Thymus (tissue), 11 donors: ENCODE measurements at regions not wholly inside any gene's neighbourhood (a gene's known extent, or its start where the extent isn't known, plus 50 kb on each side); places are given as distances from the start of the nearest gene placed in this dataset.

Experiments
- DNase-seq, 9 donors: peaks; one replicate each; pipeline ENCODE4 v3.0.0-alpha.2; 2013; ENCODE audit warnings: low spot score in 9 of 9, low read depth in 6 of 9, missing footprints in 1 of 9
- H3K27ac ChIP-seq, 2 donors: one replicate each; pipeline ENCODE4 v1.5.1; 2013; ENCODE audit warnings: control low read depth in 1 of 2, low read depth in 1 of 2, low read length in 1 of 2, mild to moderate bottlenecking in 1 of 2, moderate library complexity in 1 of 2
- H3K27me3 ChIP-seq, 2 donors: one replicate each; pipeline ENCODE4 v1.5.1; 2013; ENCODE audit warnings: low read length in 1 of 2; ENCODE audit not compliant: control insufficient read depth in 2 of 2, insufficient read depth in 1 of 2
- H3K36me3 ChIP-seq, 2 donors: one replicate each; pipeline ENCODE4 v1.5.1; 2013; ENCODE audit warnings: low read length in 1 of 2, mild to moderate bottlenecking in 1 of 2, moderate library complexity in 1 of 2; ENCODE audit not compliant: control insufficient read depth in 2 of 2, insufficient read depth in 2 of 2
- H3K4me1 ChIP-seq, 2 donors: one replicate each; pipeline ENCODE4 v1.5.1; 2013; ENCODE audit warnings: low read length in 2 of 2; ENCODE audit not compliant: control insufficient read depth in 2 of 2, insufficient read depth in 2 of 2
- H3K4me3 ChIP-seq, 2 donors: one replicate each; pipeline ENCODE4 v1.5.1; 2013; ENCODE audit warnings: low read length in 2 of 2, control low read depth in 1 of 2, mild to moderate bottlenecking in 1 of 2
- H3K9me3 ChIP-seq, 2 donors: one replicate each; pipeline ENCODE4 v1.5.1; 2013; ENCODE audit warnings: low read length in 1 of 2, mild to moderate bottlenecking in 1 of 2; ENCODE audit not compliant: control insufficient read depth in 2 of 2, insufficient read depth in 1 of 2
- WGBS: extraction: QIAGEN DNeasy Blood & Tissue Kit; methylation state at CpG from one replicate; pipeline ENCODE4 v1.1.7; 2013; 5-methylcytosine and 5-hydroxymethylcytosine counted together
- donor health status: healthy.

DNA sequence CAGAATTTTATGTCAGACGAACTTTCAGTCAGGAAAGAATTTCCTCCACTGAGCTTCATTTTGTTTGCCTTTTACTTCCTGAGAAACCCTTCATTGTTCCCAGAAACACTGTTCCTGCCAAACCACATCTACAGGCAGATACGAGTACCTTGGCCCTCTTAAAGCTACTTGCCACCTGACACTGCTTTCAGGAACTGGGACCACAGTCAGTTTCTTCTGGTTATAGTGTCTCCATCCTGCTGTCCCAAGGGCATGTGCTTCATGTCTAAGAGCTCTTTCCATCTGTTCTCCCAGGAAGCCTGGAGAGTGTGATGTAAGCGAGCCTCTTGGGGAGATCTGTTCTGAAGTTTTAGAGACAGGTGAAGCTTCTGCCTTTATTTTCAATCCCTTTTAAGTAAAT, 161.7 kb upstream of the PLEKHA5 start:
- DNase-seq, result no peak
- H3K36me3 ChIP-seq, result no peaks in the 10 kb centered on the region
- H3K4me1 ChIP-seq, result no peaks in the 10 kb centered on the region
- no peaks in the 10 kb centered on the region for H3K27me3 ChIP-seq
- no peak overlapping the region for H3K27ac ChIP-seq
- H3K9me3 ChIP-seq, result no peaks in the 10 kb centered on the region
- H3K4me3 ChIP-seq, result no peak overlapping the region
- WGBS, result 71% methylated on average over 3 of the region's 3 CpGs

GRCh38 chr12:18969512-18969911, 160.0 kb upstream of the PLEKHA5 start:
- Histone ChIP-seq H3K36me3 (no peaks in the 10 kb centered on the region), H3K4me3 (no peak overlapping the region), H3K27ac (no peak overlapping the region), H3K4me1 (no peaks in the 10 kb centered on the region), H3K9me3 (no peaks in the 10 kb centered on the region), H3K27me3 (no peaks in the 10 kb centered on the region)
- DNase-seq, result no peak
- 96% methylated on average over 5 of the region's 5 CpGs for WGBS

DNA sequence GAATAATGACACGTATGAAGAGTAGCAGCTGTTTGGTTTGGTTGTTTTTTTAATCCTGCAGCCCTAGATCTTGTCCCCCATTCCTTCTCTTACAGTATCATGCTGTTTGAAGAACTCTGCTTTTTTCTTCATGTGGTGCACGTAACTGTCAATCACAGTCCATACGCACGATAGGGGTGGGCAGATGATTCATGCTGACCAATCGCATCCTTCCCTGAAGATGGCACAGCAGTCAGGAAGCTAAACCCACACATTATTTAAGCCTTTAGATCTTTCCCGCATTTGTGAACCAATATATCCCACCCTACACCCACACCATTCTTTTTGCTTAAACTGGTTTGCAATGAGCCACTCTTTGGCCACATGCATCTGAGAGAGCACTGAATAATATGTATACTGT, 158.9 kb upstream of the PLEKHA5 start:
- no peaks in the 10 kb centered on the region for H3K9me3 ChIP-seq
- no peaks in the 10 kb centered on the region for H3K4me1 ChIP-seq
- 97% methylated on average over 6 of the region's 6 CpGs for WGBS
- no peaks in the 10 kb centered on the region for H3K36me3 ChIP-seq
- H3K27ac ChIP-seq, result no peak overlapping the region
- no peak for DNase-seq
- no peaks in the 10 kb centered on the region for H3K27me3 ChIP-seq
- H3K4me3 ChIP-seq, result no peak overlapping the region

DNA sequence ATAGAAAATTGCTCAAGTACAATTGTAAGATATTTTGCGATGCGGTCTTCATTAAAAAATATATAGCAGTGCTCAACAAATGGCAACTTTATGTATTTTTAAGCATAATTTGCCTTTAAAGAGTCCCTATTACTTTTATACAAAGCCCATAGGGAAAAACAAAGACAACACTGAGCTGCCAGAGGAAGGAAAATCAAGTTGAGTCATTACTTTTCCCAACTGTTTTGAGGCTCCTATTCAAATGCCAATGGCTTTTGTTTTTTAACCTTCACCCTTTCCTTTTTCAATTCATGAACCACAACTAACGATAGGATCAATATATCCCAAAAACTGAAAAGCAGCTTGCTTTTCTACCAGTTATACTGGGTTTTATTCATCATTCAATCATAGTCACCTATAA, 157.6 kb upstream of the PLEKHA5 start:
- Histone ChIP-seq H3K27ac (no peak overlapping the region), H3K4me3 (no peak overlapping the region), H3K36me3 (no peaks in the 10 kb centered on the region), H3K4me1 (no peaks in the 10 kb centered on the region), H3K9me3 (no peaks in the 10 kb centered on the region), H3K27me3 (no peaks in the 10 kb centered on the region)
- DNase-seq, result no peak
- 94% methylated on average over 3 of the region's 3 CpGs for WGBS

GRCh38 chr12:18975933-18976332, 153.6 kb upstream of the PLEKHA5 start:
- no peak for DNase-seq
- Histone ChIP-seq H3K36me3 (no peaks in the 10 kb centered on the region), H3K27me3 (no peaks in the 10 kb centered on the region), H3K4me3 (no peak overlapping the region), H3K4me1 (no peaks in the 10 kb centered on the region), H3K9me3 (no peaks in the 10 kb centered on the region), H3K27ac (no peak overlapping the region)
- 98% methylated on average over 3 of the region's 3 CpGs for WGBS

DNA sequence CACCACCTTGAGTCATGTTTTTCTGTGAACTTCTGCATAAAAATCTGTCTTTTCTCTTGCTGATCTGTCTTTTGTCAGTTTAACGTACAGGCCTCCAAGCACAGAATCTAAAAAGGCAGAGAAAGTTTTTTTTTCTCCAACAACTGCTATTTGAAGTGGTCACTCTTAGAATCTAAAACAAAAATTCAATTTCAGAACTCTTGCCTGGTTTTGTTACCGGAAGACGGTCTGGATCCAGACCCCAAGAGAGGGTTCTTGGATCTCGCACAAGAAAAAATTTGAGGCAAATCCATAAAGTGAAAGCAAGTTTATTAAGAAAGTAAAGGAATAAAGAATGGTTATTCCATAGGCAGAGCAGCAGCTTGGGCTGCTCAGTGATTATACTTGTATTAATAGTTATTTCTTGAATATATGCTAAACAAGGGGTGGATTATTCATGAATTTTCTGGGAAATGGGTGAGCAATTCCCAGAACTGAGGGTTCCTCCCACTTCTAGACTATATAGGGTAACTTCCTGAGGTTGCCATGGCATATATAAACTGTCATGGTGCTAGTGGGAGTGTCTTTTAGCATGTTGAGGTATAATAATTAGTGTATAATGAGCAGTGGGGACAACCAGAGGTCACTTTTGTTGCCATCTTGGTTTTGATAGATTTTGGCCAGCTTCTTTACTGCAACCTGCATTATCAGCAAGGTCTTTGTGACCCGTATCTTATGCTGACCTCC, 150.0 kb upstream of the PLEKHA5 start:
- Histone ChIP-seq H3K27ac (no peak overlapping the region), H3K9me3 (no peaks in the 10 kb centered on the region), H3K36me3 (no peaks in the 10 kb centered on the region), H3K4me1 (no peaks in the 10 kb centered on the region), H3K27me3 (no peaks in the 10 kb centered on the region), H3K4me3 (no peak overlapping the region)
- DNase-seq, result no peak
- WGBS, result 96% methylated on average over 5 of the region's 5 CpGs

DNA sequence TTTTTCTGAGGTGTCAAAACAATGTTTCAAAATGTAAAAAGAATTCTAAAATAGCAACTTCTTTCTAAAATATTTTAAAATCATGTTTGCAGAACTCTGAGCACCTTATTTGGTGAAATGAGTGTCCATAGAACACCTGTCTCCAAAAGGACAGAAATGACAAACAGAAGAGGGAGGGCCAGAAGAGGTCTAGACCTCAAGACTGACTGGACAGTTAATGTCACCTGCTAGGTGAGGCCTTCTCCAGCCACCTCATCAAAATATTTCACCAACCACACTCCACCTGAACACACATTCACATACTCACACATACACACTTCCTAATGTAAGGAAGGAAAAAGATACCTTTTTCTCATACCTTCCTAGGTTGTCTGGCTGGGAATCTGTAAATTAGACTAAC, 147.8 kb upstream of the PLEKHA5 start:
- no peaks in the 10 kb centered on the region for H3K27me3 ChIP-seq
- no peaks in the 10 kb centered on the region for H3K36me3 ChIP-seq
- H3K4me1 ChIP-seq, result no peaks in the 10 kb centered on the region
- no peak for DNase-seq
- no peak overlapping the region for H3K4me3 ChIP-seq
- H3K27ac ChIP-seq, result no peak overlapping the region
- no peaks in the 10 kb centered on the region for H3K9me3 ChIP-seq

- H3K4me3 ChIP-seq, result no peak overlapping the region
- no peak for DNase-seq
- 83% methylated on average over 9 of the region's 9 CpGs for WGBS
- no peaks in the 10 kb centered on the region for H3K4me1 ChIP-seq
- no peaks in the 10 kb centered on the region for H3K27me3 ChIP-seq
- no peaks in the 10 kb centered on the region for H3K36me3 ChIP-seq
- no peaks in the 10 kb centered on the region for H3K9me3 ChIP-seq
- no peak overlapping the region for H3K27ac ChIP-seq
These were observed 147.1 kb upstream of the PLEKHA5 start for GRCh38 chr12:18982226-18982949.

DNA sequence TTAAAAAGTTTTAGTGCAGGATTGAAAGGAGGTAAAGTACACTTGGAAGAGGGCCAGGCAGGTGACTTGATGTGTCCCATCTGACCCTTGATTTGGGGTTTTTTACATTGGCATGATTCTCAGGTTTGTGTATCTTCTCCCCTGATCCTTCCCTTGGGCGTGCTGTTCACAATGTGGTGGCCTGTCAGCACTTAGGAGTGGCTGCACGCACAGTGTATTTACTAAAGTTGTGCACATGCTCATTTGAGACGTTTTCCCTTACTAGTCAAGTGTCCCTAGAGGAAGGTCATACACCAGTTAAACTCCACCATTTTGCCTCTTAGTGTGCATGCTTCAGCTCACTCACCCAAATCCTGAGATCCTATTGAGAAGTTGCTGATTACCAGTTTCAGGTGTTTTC, 145.7 kb upstream of the PLEKHA5 start:
- H3K27me3 ChIP-seq, result no peaks in the 10 kb centered on the region
- WGBS, result 92% methylated on average over 3 of the region's 3 CpGs
- H3K4me3 ChIP-seq, result no peak overlapping the region
- no peaks in the 10 kb centered on the region for H3K9me3 ChIP-seq
- H3K27ac ChIP-seq, result no peak overlapping the region
- DNase-seq, result no peak
- H3K4me1 ChIP-seq, result no peaks in the 10 kb centered on the region
- H3K36me3 ChIP-seq, result no peaks in the 10 kb centered on the region
